OCI-LY7 (cell line): ENCODE measurements at regions not wholly inside any gene's neighbourhood (a gene's known extent, or its start where the extent isn't known, plus 50 kb on each side); places are given as distances from the start of the nearest gene placed in this dataset.

Experiments
- CTCF ChIP-seq: fragments of 200-600 bp; sonication (generic); conservative IDR thresholded peaks from 2 replicates; pipeline ENCODE4 v1.5.1; 2014; ENCODE audit warnings: mild to moderate bottlenecking, antibody characterized with exemption, low read length, moderate library complexity, mixed read lengths
- EZH2phosphoT487 ChIP-seq: fragments of 200-600 bp; sonication (generic); IDR thresholded peaks from 2 replicates; pipeline ENCODE4 v1.6.1; 2018; ENCODE audit warnings: low read depth, borderline replicate concordance, mild to moderate bottlenecking, mixed run types, antibody characterized with exemption, low read length, moderate library complexity, mixed read lengths

GRCh38 chr13:53719281-53719680, 690.7 kb downstream of the OLFM4 start:
- TF ChIP-seq CTCF (no peak), EZH2phosphoT487 (no peak)
